HEK293 (cell line): ENCODE measurements at regions not wholly inside any gene's neighbourhood (a gene's known extent, or its start where the extent isn't known, plus 50 kb on each side); places are given as distances from the start of the nearest gene placed in this dataset.
"Not testable (repeated sequence)": the region's sequence is repeated elsewhere in the genome, so short reads cannot be mapped to it uniquely, and the experiment has no call there.

Source experiments
- KLF10 ChIP-seq: fragments of 450-650 bp; IDR thresholded peaks from 2 replicates; pipeline ENCODE4 v1.5.1; 2018; ENCODE audit warnings: missing biosample characterization, mild to moderate bottlenecking, missing genetic modification characterization
- KLF16 ChIP-seq: fragments of 450-650 bp; formaldehyde crosslinking; IDR thresholded peaks from 2 replicates; pipeline ENCODE4 v1.5.1; 2017; ENCODE audit warnings: missing biosample characterization, missing genetic modification characterization
- ZFP3 ChIP-seq: fragments of 450-650 bp; formaldehyde crosslinking; IDR thresholded peaks from 2 replicates; pipeline ENCODE4 v1.5.1; 2016; ENCODE audit warnings: low read depth, missing biosample characterization, missing genetic modification characterization
- ZNF174 ChIP-seq: fragments of 450-650 bp; formaldehyde crosslinking; IDR thresholded peaks from 2 replicates; pipeline ENCODE4 v1.5.0; 2017; ENCODE audit warnings: missing biosample characterization, mild to moderate bottlenecking, missing genetic modification characterization
- ZNF19 ChIP-seq: fragments of 450-650 bp; formaldehyde crosslinking; IDR thresholded peaks from 2 replicates; pipeline ENCODE4; 2016; ENCODE audit warnings: missing biosample characterization, missing genetic modification characterization, low read depth
- ZNF274 ChIP-seq, 2 experiments: fragments of 200-500 bp in 1 of 2; fragments of 450-650 bp in 1 of 2; sonication (Bioruptor generic) in 1 of 2; formaldehyde crosslinking in 1 of 2; IDR thresholded peaks; 2 replicates each; pipeline versions ENCODE4 v1.5.1 to v1.6.1; 2014 to 2016; ENCODE audit warnings: borderline replicate concordance in 1 of 2, inconsistent platforms in 1 of 2, low read length in 1 of 2, missing biosample characterization in 1 of 2, missing genetic modification characterization in 1 of 2
- ZNF404 ChIP-seq: fragments of 450-650 bp; formaldehyde crosslinking; IDR thresholded peaks from 2 replicates; pipeline ENCODE4 v1.5.1; 2017; ENCODE audit warnings: missing biosample characterization, missing genetic modification characterization
- ZNF777 ChIP-seq: fragments of 450-650 bp; formaldehyde crosslinking; IDR thresholded peaks from 2 replicates; pipeline ENCODE4 v1.5.1; 2017; ENCODE audit warnings: missing biosample characterization, missing genetic modification characterization, borderline replicate concordance
- ZNF830 ChIP-seq: fragments of 450-650 bp; IDR thresholded peaks from 2 replicates; pipeline ENCODE4 v1.5.0; 2018; ENCODE audit warnings: missing biosample characterization, missing genetic modification characterization, low read depth, mild to moderate bottlenecking, moderate library complexity
- TF ChIP-seq, protein P1 (sequence below): fragments of 450-650 bp; formaldehyde crosslinking; IDR thresholded peaks from 2 replicates; pipeline ENCODE4 v1.5.1; 2016; ENCODE audit warnings: missing biosample characterization, missing genetic modification characterization
- TF ChIP-seq, protein P2 (sequence below): fragments of 450-650 bp; formaldehyde crosslinking; IDR thresholded peaks from 2 replicates; pipeline ENCODE4 v1.5.1; 2016; ENCODE audit warnings: missing biosample characterization, missing genetic modification characterization
- TF ChIP-seq, protein P3 (sequence below): fragments of 450-650 bp; formaldehyde crosslinking; IDR thresholded peaks from 2 replicates; pipeline ENCODE4 v1.5.1; 2016; ENCODE audit warnings: missing biosample characterization, missing genetic modification characterization
- TF ChIP-seq, protein P4 (sequence below): fragments of 450-650 bp; formaldehyde crosslinking; IDR thresholded peaks from 2 replicates; pipeline ENCODE4 v1.5.1; 2016; ENCODE audit warnings: missing biosample characterization, missing genetic modification characterization, borderline replicate concordance

DNA sequence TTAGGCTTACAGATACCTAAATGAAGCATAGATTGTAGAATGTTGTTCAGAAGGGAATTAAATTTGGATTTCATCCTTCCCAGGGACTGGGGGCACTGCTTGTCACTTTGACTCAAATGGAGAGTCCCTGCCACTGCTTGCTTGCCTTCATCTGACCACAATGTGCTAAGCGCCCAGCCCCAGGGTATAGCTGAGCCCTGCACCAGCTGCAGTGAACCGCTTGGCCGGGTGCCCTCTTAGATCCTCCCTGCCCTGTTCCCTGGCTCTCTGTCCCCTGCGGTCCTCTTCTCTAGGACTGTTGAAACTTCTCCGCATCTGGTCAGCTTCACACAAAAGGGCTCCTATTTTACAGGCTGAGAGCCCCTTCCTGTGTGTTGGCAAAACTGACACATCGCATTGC lies 170.9 kb downstream of the BCL2L11 start:
- TF ChIP-seq, protein P1, sequence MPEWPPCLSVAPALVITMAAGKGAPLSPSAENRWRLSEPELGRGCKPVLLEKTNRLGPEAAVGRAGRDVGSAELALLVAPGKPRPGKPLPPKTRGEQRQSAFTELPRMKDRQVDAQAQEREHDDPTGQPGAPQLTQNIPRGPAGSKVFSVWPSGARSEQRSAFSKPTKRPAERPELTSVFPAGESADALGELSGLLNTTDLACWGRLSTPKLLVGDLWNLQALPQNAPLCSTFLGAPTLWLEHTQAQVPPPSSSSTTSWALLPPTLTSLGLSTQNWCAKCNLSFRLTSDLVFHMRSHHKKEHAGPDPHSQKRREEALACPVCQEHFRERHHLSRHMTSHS: not testable (repeated sequence)
- not testable (repeated sequence) for TF ChIP-seq KLF10; KLF16 (tag by site-specific recombination); ZFP3; ZNF777 (tag by site-specific recombination); ZNF830; ZNF174 (tag by site-specific recombination); ZNF274 (IDR thresholded peaks at IDR 0.05; ENCODE audit: low read length); ZNF274 (tag by site-specific recombination; IDR thresholded peaks at IDR 0.05; ENCODE audit: borderline replicate concordance); ZNF19 (tag by site-specific recombination); ZNF404
- TF ChIP-seq, protein P2, sequence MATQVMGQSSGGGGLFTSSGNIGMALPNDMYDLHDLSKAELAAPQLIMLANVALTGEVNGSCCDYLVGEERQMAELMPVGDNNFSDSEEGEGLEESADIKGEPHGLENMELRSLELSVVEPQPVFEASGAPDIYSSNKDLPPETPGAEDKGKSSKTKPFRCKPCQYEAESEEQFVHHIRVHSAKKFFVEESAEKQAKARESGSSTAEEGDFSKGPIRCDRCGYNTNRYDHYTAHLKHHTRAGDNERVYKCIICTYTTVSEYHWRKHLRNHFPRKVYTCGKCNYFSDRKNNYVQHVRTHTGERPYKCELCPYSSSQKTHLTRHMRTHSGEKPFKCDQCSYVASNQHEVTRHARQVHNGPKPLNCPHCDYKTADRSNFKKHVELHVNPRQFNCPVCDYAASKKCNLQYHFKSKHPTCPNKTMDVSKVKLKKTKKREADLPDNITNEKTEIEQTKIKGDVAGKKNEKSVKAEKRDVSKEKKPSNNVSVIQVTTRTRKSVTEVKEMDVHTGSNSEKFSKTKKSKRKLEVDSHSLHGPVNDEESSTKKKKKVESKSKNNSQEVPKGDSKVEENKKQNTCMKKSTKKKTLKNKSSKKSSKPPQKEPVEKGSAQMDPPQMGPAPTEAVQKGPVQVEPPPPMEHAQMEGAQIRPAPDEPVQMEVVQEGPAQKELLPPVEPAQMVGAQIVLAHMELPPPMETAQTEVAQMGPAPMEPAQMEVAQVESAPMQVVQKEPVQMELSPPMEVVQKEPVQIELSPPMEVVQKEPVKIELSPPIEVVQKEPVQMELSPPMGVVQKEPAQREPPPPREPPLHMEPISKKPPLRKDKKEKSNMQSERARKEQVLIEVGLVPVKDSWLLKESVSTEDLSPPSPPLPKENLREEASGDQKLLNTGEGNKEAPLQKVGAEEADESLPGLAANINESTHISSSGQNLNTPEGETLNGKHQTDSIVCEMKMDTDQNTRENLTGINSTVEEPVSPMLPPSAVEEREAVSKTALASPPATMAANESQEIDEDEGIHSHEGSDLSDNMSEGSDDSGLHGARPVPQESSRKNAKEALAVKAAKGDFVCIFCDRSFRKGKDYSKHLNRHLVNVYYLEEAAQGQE (tag by site-specific recombination): not testable (repeated sequence)
- TF ChIP-seq, protein P3, sequence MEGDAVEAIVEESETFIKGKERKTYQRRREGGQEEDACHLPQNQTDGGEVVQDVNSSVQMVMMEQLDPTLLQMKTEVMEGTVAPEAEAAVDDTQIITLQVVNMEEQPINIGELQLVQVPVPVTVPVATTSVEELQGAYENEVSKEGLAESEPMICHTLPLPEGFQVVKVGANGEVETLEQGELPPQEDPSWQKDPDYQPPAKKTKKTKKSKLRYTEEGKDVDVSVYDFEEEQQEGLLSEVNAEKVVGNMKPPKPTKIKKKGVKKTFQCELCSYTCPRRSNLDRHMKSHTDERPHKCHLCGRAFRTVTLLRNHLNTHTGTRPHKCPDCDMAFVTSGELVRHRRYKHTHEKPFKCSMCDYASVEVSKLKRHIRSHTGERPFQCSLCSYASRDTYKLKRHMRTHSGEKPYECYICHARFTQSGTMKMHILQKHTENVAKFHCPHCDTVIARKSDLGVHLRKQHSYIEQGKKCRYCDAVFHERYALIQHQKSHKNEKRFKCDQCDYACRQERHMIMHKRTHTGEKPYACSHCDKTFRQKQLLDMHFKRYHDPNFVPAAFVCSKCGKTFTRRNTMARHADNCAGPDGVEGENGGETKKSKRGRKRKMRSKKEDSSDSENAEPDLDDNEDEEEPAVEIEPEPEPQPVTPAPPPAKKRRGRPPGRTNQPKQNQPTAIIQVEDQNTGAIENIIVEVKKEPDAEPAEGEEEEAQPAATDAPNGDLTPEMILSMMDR (tag by site-specific recombination): not testable (repeated sequence)
- TF ChIP-seq, protein P4, sequence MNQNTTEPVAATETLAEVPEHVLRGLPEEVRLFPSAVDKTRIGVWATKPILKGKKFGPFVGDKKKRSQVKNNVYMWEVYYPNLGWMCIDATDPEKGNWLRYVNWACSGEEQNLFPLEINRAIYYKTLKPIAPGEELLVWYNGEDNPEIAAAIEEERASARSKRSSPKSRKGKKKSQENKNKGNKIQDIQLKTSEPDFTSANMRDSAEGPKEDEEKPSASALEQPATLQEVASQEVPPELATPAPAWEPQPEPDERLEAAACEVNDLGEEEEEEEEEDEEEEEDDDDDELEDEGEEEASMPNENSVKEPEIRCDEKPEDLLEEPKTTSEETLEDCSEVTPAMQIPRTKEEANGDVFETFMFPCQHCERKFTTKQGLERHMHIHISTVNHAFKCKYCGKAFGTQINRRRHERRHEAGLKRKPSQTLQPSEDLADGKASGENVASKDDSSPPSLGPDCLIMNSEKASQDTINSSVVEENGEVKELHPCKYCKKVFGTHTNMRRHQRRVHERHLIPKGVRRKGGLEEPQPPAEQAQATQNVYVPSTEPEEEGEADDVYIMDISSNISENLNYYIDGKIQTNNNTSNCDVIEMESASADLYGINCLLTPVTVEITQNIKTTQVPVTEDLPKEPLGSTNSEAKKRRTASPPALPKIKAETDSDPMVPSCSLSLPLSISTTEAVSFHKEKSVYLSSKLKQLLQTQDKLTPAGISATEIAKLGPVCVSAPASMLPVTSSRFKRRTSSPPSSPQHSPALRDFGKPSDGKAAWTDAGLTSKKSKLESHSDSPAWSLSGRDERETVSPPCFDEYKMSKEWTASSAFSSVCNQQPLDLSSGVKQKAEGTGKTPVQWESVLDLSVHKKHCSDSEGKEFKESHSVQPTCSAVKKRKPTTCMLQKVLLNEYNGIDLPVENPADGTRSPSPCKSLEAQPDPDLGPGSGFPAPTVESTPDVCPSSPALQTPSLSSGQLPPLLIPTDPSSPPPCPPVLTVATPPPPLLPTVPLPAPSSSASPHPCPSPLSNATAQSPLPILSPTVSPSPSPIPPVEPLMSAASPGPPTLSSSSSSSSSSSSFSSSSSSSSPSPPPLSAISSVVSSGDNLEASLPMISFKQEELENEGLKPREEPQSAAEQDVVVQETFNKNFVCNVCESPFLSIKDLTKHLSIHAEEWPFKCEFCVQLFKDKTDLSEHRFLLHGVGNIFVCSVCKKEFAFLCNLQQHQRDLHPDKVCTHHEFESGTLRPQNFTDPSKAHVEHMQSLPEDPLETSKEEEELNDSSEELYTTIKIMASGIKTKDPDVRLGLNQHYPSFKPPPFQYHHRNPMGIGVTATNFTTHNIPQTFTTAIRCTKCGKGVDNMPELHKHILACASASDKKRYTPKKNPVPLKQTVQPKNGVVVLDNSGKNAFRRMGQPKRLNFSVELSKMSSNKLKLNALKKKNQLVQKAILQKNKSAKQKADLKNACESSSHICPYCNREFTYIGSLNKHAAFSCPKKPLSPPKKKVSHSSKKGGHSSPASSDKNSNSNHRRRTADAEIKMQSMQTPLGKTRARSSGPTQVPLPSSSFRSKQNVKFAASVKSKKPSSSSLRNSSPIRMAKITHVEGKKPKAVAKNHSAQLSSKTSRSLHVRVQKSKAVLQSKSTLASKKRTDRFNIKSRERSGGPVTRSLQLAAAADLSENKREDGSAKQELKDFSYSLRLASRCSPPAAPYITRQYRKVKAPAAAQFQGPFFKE: not testable (repeated sequence)
